ENCODE measurements at regions not wholly inside any gene's neighbourhood (a gene's known extent, or its start where the extent isn't known, plus 50 kb on each side); places are given as distances from the start of the nearest gene placed in this dataset.
"Not testable (repeated sequence)": the region's sequence is repeated elsewhere in the genome, so short reads cannot be mapped to it uniquely, and the experiment has no call there.

DNA sequence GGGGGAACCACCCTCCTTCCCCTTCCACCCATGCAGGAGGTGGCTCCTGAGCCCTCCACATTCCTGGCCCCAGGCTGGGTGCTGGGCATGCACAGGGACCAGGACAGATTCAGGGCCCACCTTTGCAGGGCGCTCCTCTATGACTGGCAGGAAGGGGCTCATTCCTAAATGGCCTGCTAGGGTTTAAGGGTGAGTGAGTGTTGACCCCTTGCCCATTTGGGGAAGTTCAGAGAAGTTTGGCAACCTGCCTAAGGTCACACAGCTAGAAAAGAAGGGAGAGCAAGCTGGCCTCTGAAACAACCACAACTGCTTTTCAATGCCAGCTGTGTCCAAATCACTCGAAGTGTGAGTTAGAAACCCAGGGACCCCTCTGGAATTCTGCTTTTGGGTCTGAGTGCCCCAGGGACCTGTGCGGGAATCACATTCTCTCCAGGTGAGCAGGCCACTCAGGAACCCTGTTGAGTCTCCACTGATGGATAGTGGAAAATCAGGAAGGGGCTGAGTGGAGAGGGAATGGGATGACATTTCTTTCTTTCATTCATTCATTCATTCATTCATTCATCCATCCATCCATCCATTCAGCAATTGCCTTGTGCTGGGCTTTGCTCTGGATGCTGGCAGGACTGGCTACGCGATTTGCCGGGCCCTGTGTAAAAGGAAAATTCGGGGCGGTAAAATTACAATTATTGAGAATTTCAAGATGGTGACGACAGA lies 191.9 kb downstream of the C9orf50 start:
- no peak for DNase-seq

DNA sequence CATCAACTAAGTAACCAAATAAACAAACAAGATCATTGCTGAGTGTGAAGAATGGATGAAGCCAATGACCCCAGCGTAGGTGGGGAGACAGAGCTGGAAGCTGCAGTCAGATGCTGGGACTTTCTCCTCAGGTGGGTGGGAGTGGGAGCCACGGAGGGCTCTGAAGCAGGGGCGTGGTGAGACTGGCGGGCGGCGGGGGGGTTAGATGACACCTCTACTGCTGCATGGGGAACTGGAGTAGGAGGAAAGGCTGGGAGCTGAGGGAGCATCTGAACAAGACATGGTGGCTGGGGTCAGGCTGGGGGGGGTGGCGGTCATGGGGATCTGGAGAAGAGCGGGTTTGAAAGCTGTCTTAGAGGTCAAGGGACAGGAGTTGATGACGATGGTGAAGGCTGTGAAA lies 193.8 kb downstream of the C9orf50 start:
- no peak for DNase-seq

GRCh38 chr9:129423755-129424154 lies 197.1 kb downstream of the C9orf50 start:
- not testable (repeated sequence) for DNase-seq

DNA sequence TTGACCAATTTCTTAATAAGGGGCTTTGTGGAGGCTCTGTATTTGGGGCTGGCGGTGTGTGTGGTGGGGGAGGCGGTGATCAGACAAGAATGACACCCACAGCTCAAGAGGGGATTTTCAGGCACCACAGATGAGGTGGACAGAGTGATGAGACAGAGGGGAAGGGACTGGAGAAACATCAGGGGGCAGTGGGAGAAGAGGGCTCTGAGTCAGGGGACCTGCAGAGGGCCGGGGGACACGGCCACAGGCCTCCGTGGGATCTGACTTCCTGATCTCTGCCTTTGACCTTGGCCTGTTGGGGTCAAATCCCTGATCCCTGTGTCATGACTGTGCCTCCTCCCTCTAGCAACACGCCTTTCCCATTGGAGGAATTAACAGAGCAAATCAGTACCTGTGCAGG lies 197.7 kb downstream of the C9orf50 start:
- DNase-seq = no peak

DNA sequence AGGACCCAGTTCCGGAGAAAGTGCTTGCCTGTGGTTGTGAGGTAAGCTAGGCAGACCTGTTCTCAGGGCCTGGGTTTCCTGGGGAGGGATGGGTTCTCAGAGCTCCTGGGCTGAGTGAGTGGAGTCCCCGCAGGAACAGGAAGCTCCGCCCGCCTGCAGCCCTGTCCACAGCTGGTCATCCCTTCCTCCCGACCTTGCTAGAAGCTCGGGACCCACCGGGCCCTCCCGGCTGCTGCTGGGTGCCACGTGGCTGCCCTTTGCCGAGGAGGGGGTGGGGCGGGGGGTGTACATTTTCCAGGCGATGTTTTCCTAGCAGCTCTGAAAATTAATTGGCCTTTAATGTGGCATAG lies 198.1 kb downstream of the C9orf50 start:
- no peak for DNase-seq

DNA sequence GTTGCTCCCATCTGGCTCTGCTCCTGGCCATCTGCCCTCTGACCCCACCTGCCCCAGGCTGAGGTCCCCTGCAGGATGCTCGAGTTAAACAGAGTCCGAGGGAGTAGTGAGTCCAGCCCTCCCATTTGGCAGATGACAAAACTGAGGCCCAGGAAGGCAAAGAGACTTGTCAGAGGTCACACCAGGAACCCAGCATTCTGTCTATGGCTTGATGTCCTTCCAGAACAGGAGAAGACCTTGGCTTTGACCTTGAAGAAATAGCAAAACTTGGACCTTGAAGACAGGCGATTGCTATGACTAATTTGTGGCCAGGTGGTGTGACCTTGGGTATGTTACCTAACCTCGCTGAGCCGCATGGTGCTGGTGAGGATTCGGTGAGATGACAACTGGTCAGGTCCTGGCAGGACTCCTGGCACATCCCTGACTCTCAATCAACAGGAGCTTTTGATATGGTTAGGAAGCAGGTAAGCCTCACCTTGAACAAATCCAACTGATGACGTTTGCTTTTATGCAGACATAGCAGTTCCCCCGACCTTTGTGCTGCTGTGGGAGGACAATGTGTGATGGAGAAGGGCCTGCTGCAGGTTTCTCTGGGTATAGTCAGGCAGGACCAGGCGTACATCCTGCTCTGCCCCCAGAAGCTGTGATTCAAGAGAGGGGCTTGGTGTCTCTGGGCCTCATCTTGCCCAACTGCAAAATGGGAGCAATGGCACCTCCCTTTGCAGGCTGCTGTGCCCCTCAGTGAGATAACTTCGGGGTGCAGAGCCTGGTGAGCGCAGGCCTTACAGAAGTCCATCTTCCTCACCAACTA lies 198.7 kb downstream of the C9orf50 start:
- no peak for DNase-seq

DNA sequence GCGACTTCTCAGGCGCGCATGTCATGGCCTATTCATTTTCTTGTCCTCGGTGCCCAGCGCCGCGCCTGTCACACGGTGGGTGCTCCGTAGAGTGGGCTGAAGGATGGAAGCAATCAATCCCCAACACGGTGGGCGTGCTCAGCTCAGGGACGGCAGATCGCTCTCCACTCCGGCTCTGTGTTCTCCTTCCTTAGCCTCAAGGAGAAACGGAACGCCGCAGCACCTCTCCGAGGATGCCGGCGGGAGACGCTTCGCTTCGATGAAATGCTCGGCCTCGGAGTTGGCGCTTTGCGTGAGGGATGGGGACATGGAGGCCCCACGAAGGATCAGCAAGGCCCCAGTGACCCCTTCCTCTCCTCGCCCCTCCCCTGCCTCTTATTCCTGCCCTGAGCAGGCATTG lies 199.5 kb downstream of the C9orf50 start:
- no peak for DNase-seq

GRCh38 chr9:129420721-129421120 lies 200.2 kb downstream of the C9orf50 start:
- no peak for DNase-seq

DNA sequence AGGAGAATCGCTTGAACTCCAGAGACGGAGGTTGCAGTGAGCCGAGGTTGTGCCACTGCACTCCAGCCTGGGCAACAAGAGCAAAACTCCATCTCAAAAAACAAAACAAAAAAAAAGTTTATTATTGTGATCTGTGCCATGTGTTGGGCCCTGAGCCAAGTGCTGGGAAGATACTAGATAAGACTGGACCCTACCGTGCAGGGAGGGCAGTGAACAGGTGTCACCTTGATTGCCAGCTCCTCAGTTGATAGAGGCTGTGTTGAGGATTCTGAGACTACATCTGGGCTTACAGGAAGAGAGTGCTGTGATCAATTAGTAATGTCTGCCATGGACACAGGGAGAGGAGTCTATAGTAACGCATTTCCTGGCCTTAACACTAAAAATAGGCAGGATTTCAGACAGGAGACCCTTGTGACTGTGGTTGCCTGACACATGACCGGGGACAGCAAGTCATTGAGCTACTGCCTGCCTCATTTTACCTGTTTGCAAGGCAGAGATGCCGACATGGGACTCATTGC lies 201.5 kb downstream of the C9orf50 start:
- no peak for DNase-seq

GRCh38 chr9:129418451-129418850 lies 202.4 kb downstream of the C9orf50 start:
- no peak for DNase-seq

DNA sequence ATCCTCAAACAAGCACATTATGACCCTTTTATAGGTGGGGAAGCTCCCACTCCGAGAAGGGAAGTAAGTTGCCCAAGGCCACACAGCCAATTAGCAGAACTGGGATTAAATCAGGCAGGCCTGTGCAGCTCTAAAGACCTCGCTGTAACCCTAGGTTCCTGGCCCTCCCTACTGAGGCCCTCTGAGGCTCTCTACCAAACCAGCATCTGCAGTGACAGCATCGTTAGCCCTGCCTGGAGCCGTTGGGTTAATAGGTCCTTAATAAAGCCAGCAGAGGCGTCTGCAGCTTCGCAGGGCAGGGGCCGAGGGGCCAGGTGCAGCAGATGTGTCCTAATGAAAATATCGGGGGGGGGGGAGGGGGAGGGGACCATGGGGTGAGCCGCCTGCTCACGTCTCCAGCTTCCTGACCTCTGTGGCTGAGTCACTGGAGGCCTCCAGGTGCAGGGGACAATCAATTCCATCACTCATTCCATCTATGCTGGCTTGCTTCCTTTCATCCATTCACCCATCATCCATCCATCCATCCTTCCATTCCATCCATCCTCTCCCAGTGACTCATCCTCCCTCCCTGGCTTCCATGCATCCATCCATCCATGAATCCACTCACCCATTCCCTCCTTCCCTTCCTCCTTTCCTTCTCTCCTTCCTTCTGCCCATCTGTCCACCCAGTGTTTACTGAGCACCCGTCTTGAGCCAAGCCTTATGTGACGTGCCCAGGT lies 203.9 kb downstream of the C9orf50 start:
- no peak for DNase-seq

- DNase-seq = no peak
These were observed 204.8 kb downstream of the C9orf50 start for GRCh38 chr9:129415942-129416651.

DNA sequence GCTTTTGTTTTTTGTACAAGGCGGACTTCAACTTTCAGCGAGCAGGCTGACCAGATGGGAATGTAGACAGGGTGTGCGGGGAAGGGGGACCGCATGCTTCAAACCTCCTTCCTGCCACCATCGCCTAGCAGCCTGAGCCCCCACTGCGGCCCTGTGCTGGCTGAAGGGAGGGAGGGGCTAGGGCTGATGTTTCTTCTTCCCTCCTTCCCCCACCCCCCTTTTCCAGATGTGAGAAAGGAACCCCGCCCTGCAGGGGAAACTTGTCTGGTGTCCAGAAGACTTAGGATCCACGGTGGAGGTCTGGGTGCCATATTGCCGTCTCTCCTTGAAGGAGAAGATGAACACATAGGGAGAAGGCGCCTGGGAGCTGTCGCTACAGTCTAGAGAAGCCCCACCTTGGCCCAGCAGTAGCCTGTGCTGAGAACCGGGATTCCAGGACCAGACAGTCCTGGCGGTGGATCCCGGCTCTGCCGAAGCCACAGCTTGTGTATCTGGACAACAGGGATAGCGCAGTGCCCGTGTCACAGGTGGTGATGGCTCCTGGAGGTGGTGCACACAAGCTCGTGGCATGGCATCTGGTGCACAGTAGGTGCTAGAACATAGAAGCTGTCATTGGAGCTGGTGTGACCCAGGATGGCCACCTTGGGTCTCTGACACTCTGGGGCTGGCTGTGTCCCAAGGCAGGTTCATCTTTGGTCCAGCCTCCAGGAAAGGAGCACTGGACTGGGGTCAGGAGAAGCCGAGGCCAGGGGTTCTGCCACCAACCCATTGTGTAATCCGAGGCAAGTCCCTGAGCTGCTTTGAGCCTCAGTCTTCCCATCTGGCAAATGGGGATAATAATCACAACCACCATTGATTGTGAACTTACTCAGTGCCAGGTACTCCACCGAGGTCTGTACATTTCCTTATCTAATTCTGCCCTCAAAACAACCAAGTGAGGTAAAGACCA lies 205.6 kb downstream of the C9orf50 start:
- DNase-seq = no peak

DNA sequence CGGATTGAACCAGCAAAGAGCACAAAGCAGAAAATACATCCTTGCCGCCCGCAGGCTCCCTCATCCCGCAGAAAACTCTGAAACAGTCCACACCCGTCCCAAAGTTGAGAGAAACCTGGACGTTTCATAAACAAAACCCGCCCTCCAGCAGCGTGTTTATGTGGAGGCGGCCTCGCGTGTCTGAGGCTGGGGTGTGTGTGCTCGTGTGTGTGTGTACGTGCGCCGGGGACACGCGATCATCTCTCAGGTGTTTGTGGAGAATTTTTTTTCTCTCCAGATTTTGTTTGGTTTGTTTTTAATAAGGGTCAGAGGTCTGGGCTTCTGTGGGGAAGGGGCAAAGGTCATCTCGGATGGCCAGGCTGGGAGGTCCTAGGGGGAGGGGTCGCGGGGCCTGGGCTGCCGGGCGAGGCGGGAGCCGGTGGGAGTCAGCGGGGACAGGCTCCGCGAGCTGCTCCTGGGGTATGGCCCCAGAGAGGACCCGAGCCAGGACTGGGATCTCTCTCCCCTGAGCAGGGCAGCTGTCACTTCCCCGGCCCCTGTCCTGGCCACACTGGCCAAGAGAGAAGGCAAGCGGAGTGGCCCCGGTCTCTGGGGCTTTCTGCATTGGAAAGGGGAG lies 206.4 kb downstream of the C9orf50 start:
- peak; percentile 17 to 28 for DNase-seq

DNA sequence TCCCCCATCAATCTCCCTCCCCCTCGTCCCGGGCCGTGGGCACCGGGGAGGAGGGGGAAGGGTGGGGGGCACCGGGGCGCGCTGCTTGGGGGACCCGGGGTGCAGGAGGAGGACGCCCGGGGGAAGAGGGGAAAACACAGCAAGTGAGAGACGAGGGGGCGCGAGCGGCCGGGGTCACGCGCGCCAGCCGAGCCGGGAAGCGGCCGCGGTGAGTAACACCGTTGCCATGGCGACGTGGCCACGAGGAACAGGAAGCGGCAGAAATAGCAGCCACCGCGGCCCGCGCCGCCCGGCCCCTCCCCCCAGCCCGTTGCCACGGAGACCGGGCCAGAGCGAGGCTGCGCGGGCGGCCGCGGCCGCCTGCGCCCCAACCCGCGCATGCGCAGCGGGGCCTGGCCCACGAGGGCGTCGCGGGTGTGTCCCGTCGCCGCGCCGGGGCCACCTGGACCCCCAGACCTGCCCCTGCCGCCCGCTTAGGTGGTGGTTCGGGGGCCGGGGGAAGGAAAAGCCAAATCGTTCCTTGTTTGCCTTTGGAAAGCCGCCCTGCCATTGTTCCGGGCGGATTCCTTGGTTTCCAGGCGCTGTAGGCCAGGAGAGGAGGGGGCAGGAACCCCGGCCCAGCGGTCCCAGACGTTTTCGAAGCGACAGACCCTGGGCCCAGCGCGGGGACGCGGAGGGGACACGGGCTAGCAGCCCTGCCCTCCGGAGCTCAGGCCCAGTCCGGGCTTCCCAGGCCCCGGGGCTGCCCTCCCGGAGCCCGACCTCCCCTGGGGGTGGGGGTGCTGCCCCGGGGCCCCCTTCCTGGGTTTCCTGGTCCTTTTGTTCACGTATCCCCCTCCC lies 207.1 kb downstream of the C9orf50 start:
- DNase-seq = peak; percentile 99

DNA sequence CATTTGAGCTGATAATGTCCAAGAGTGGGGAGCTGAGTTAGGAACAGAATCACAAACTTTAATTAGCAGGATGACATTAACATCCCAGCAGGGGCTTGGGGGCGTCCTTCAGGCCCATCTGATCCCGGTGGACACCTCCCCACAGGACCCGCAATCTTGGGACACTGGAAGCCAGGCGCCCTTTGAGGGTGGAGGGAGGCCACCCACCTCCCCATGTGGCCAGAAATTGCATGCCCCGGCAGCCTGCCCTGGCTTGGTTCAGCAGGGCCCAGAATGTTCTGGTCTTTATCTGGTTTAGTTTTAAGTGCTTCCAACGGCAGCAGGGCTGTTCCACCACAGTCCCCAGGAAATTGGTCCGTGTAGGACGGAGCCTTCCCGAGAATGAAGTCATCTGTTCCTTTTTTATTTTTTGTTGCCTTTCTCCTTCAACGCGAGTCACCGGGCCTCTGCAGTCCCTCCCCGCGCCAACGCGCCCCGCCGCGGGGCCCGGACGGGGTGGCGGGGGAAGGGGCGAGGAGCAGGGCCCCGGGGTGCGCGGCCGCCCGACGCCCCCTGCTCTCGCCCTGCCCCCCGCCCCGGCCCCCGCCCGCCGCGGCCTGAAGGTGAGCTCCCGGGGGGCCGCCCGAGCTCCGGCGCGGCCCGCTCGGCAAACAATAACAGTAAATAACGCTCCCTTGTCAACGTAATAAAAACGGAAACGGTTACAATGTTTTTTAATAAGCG lies 207.9 kb downstream of the C9orf50 start:
- DNase-seq = peak; percentile 44 to 52

DNA sequence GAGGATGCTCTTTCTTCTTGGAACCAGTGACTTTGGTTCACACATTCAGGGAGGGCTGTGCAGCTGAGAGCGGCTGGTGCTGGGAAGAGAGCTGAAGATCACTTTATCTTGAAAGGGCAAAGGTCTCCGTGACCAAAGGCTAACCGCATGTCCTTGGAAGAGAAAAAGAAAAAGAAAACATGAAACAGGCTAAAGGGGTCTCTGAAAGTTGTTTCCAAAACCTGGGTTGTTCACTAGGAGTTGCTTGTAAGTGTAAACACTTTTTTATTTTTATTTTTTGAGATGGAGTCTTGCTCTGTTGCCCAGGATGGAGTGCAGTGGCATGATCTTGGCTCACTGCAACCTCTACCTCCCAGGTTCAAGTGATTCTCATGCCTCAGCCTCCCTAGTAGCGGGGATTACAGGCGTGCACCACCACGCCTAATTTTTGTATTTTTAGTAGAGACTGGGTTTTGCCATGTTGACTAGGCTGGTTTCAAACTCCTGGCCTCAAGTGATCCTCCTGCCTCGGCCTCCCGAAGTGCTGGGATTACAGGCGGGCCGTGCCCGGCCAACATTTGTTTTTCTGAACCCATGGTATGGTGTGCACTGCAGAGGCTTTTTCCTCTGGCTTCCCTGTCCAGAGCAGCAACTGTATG lies 208.6 kb downstream of the C9orf50 start:
- not testable (repeated sequence) for DNase-seq

DNA sequence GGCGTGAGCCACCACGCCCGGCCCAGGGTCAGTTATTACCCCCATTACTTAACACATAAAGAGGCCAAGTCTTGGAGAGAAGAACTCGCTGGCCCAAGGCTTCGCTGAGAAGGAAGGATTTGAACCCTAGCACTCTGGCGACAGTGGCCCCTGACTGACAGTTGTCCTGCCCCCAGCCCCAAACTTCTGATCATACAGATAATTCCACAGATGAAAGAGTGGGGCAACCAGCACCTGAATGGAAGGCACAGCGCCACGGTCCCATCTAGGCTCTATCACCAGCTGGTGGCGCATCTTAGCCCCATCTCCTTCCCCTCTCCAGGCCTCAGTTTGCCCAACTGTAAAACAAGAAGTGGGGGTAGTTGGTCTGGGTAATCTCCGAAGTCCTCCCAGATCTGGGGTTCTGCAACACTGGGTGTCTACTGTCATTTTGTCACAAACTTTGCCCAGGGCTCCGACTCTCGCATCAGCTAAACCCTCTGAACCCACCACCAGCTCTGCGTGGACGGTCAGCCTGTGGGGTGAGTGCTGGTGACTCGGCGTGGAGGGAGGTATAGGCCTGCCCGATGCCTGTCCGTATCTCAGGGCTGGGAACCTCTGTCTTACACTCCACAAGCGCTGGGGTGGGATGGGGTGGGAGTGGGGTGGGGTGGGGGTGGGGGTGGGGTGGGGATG lies 209.3 kb downstream of the C9orf50 start:
- DNase-seq = no peak
